HEK293 (cell line): ENCODE measurements at regions not wholly inside any gene's neighbourhood (a gene's known extent, or its start where the extent isn't known, plus 50 kb on each side); places are given as distances from the start of the nearest gene placed in this dataset.

ENCODE experiments used
- CTCF ChIA-PET: fragments of 350-600 bp; formaldehyde crosslinking; extraction: SDS; loops from one replicate; lab custom pipeline; 2021; ENCODE audit warnings: antibody characterized with exemption; lab: Yijun Ruan, JAX
- POLR2A ChIA-PET: fragments of 300-600 bp; formaldehyde crosslinking; extraction: SDS; loops from one replicate; lab custom pipeline; 2020; ENCODE audit warnings: antibody characterized with exemption, inconsistent platforms; lab: Yijun Ruan, JAX
- H3K27ac ChIP-seq: fragments of 200-500 bp; sonication (Bioruptor generic); 2 replicates; pipeline ENCODE4 v1.5.1; 2014; ENCODE audit warnings: low read depth, low read length, control low read depth, inconsistent platforms; ENCODE audit errors: extremely low read depth
- H3K36me3 ChIP-seq, 2 experiments: fragments of 200-500 bp in 1 of 2; sonication (Bioruptor generic) in 1 of 2; 1 replicate in 1 of 2; 2 replicates in 1 of 2; pipeline ENCODE4 v1.5.1; 2014 to 2017; ENCODE audit warnings: inconsistent platforms in 2 of 2, low read length in 2 of 2; ENCODE audit not compliant: control insufficient read depth in 2 of 2, insufficient read depth in 1 of 2
- H3K4me1 ChIP-seq: fragments of 200-500 bp; sonication (Bioruptor generic); 2 replicates; pipeline ENCODE4 v1.5.1; 2014; ENCODE audit warnings: mild to moderate bottlenecking, low read length, inconsistent platforms; ENCODE audit not compliant: control insufficient read depth, insufficient read depth
- H3K4me3 ChIP-seq: 2 replicates; pipeline ENCODE4 v1.5.1; 2011; ENCODE audit warnings: low read depth, mild to moderate bottlenecking, control low read depth, low read length, moderate library complexity
- H3K9me3 ChIP-seq: fragments of 200-500 bp; sonication (Bioruptor generic); 2 replicates; pipeline ENCODE4 v1.5.1; 2014; ENCODE audit warnings: low read depth, low read length, inconsistent platforms; ENCODE audit not compliant: control insufficient read depth, insufficient read depth
- GLI2 ChIP-seq: fragments of 450-650 bp; formaldehyde crosslinking; IDR thresholded peaks from 2 replicates; pipeline ENCODE4; 2017; ENCODE audit warnings: missing biosample characterization, missing genetic modification characterization, low read depth, borderline replicate concordance
- KLF16 ChIP-seq: fragments of 450-650 bp; formaldehyde crosslinking; IDR thresholded peaks from 2 replicates; pipeline ENCODE4 v1.5.1; 2017; ENCODE audit warnings: missing biosample characterization, missing genetic modification characterization
- SCRT2 ChIP-seq: fragments of 450-650 bp; formaldehyde crosslinking; IDR thresholded peaks from 2 replicates; pipeline ENCODE4 v1.5.1; 2016; ENCODE audit warnings: missing biosample characterization, missing genetic modification characterization
- ZBTB20 ChIP-seq: fragments of 450-650 bp; formaldehyde crosslinking; IDR thresholded peaks from 2 replicates; pipeline ENCODE4 v1.5.1; 2016; ENCODE audit warnings: missing biosample characterization, missing genetic modification characterization
- ZBTB7A ChIP-seq: fragments of 450-650 bp; formaldehyde crosslinking; IDR thresholded peaks from 2 replicates; pipeline ENCODE4 v1.5.1; 2016; ENCODE audit warnings: low read depth, missing biosample characterization, missing genetic modification characterization
- ZFP69B ChIP-seq: fragments of 450-650 bp; formaldehyde crosslinking; IDR thresholded peaks from 2 replicates; pipeline ENCODE4 v1.5.1; 2016; ENCODE audit warnings: missing biosample characterization, missing genetic modification characterization
- ZNF174 ChIP-seq: fragments of 450-650 bp; formaldehyde crosslinking; IDR thresholded peaks from 2 replicates; pipeline ENCODE4 v1.5.0; 2017; ENCODE audit warnings: missing biosample characterization, mild to moderate bottlenecking, missing genetic modification characterization
- ZNF19 ChIP-seq: fragments of 450-650 bp; formaldehyde crosslinking; IDR thresholded peaks from 2 replicates; pipeline ENCODE4; 2016; ENCODE audit warnings: missing biosample characterization, missing genetic modification characterization, low read depth
- ZNF350 ChIP-seq: fragments of 450-650 bp; formaldehyde crosslinking; IDR thresholded peaks from 2 replicates; pipeline ENCODE4 v1.5.0; 2017; ENCODE audit warnings: missing biosample characterization, mild to moderate bottlenecking, missing genetic modification characterization
- ZNF510 ChIP-seq: fragments of 450-650 bp; formaldehyde crosslinking; IDR thresholded peaks from 2 replicates; pipeline ENCODE4 v1.5.1; 2018; ENCODE audit warnings: mild to moderate bottlenecking, missing genetic modification characterization, missing biosample characterization; ENCODE audit not compliant: insufficient replicate concordance
- TF ChIP-seq, protein P1 (sequence below): fragments of 450-650 bp; formaldehyde crosslinking; IDR thresholded peaks from 2 replicates; pipeline ENCODE4 v1.5.1; 2016; ENCODE audit warnings: missing biosample characterization, missing genetic modification characterization
- TF ChIP-seq, protein P2 (sequence below): fragments of 450-650 bp; formaldehyde crosslinking; optimal IDR thresholded peaks from 2 replicates; pipeline ENCODE3; 2016; ENCODE audit warnings: missing biosample characterization, mild to moderate bottlenecking, missing genetic modification characterization
- TF ChIP-seq, protein P3 (sequence below): fragments of 450-650 bp; formaldehyde crosslinking; IDR thresholded peaks from 2 replicates; pipeline ENCODE4 v1.5.1; 2016; ENCODE audit warnings: missing biosample characterization, missing genetic modification characterization

DNA sequence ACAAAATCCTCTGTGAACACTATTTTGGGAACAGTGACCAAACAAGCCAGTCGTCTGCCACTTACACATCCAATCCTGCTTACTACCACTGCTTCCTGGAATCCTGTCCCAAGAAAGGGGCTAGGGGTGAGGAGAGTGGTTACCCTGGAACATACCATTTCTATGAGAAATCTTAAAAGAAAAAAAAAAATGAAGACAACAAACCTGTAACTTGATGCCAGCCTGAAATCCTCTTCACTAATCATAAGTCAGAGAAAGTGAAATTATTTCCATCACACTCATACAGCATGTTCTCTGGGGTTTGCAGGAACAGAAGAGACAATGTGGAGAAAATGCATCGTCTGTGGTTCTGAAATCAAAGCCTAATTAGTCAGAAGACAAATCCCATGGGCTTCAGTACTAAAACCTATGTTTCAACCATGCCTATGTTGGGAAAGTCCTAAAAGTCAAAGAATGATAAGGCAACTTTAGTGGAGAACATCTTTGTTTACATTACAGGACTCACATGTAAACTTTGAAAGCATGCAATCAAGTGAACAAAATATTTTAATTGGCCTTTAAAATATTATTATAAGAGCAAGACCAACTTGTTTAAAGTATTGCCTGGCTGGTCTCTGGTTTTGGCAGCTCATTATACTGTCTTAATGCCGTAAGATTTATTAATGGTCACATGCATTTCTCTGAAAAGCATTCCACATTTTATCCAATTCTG lies 220.7 kb downstream of the LTN1 start (continued):
- TF ChIP-seq ZNF350, result peak; percentile 48; the same call in 1 of the 2 replicates

DNA sequence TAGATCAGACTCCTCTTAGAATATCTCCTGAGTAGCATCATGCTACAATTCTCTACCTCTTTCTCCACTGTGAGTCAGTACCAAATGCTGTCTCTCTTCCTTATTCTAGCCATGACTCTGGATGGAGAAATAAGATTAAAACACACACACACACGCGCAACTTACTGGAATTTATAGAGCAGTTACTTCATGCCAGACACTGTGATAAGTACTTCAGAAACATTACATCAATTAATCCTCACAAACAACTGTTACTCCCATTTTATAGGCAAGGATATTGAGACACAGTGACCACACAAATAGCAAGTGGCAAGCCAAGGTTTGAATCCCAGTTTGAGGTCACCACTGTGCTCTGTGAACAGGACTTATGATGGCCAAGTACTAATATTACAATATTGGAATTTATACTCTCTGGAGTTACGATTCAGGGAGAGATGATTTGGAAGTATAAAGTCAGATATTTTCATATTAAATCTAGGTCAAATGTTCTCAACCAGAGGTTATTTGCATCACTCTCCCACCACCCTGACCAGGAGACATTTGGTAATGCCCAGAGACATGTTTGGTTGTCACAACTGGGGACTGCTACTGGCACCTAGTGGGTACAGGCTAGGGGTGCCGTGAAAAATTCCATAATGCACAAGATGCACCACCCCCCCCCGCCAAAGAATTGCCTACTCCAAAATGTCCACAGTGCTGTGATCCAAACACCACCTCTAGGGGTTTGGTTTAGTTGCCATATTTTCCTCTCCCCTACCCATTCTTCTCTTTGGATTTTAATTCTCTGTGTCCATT lies 221.6 kb downstream of the LTN1 start:
- Histone ChIP-seq H3K9me3 (no peaks in the 10 kb centered on the region), H3K36me3 (no peaks in the 10 kb centered on the region), H3K4me3 (no peak overlapping the region), H3K27ac (no peak overlapping the region), H3K4me1 (no peaks in the 10 kb centered on the region)
- POLR2A ChIA-PET, result no interaction called here
- CTCF ChIA-PET, result no interaction called here
- no peak for TF ChIP-seq SCRT2 (tag by site-specific recombination)
- no peak for TF ChIP-seq ZNF174
- TF ChIP-seq, all 188 proteins: peak for 0

DNA sequence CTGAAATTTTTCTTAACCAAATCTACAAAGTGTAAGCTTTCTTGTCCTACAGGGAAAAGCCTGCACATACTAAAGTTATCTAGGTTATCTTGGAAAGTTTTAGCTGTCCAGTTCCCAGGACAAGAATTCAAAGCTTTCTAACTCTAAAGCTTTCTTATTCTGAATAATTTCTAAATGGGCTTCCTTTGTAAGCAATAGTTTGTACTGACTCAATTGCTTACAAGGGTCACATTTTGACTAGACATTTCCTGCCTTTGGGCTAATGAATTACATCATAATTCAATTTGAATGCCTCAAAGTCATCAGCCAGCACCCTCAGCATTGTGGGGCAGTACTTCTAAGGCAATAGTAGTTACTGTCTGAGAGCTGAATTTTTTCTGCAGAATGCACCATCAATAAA lies 223.0 kb downstream of the LTN1 start:
- H3K9me3 ChIP-seq, result no peaks in the 10 kb centered on the region
- H3K4me1 ChIP-seq, result no peaks in the 10 kb centered on the region
- no peaks in the 10 kb centered on the region for H3K36me3 ChIP-seq
- CTCF ChIA-PET, result interaction anchor here (1.5 kb wide), 1 partner anchor 24 kb away, joined by 7 read pairs; no protein-coding TSS in a partner anchor
- POLR2A ChIA-PET, result no interaction called here
- no peak for TF ChIP-seq ZBTB7A
- TF ChIP-seq KLF16 (tag by site-specific recombination), result no peak
- TF ChIP-seq ZBTB20 (tag by site-specific recombination), result no peak
- TF ChIP-seq, protein P1, sequence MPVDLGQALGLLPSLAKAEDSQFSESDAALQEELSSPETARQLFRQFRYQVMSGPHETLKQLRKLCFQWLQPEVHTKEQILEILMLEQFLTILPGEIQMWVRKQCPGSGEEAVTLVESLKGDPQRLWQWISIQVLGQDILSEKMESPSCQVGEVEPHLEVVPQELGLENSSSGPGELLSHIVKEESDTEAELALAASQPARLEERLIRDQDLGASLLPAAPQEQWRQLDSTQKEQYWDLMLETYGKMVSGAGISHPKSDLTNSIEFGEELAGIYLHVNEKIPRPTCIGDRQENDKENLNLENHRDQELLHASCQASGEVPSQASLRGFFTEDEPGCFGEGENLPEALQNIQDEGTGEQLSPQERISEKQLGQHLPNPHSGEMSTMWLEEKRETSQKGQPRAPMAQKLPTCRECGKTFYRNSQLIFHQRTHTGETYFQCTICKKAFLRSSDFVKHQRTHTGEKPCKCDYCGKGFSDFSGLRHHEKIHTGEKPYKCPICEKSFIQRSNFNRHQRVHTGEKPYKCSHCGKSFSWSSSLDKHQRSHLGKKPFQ, result no peak
- TF ChIP-seq ZNF19 (tag by site-specific recombination), result no peak
- TF ChIP-seq ZFP69B (tag by site-specific recombination), result no peak
- no peak for TF ChIP-seq ZNF510 (tag by site-specific recombination)
- TF ChIP-seq, protein P2, sequence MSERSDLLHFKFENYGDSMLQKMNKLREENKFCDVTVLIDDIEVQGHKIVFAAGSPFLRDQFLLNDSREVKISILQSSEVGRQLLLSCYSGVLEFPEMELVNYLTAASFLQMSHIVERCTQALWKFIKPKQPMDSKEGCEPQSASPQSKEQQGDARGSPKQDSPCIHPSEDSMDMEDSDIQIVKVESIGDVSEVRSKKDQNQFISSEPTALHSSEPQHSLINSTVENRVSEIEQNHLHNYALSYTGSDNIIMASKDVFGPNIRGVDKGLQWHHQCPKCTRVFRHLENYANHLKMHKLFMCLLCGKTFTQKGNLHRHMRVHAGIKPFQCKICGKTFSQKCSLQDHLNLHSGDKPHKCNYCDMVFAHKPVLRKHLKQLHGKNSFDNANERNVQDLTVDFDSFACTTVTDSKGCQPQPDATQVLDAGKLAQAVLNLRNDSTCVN (tag by site-specific recombination), result no peak
- H3K4me3 ChIP-seq, result no peak overlapping the region
- H3K27ac ChIP-seq, result no peak overlapping the region

DNA sequence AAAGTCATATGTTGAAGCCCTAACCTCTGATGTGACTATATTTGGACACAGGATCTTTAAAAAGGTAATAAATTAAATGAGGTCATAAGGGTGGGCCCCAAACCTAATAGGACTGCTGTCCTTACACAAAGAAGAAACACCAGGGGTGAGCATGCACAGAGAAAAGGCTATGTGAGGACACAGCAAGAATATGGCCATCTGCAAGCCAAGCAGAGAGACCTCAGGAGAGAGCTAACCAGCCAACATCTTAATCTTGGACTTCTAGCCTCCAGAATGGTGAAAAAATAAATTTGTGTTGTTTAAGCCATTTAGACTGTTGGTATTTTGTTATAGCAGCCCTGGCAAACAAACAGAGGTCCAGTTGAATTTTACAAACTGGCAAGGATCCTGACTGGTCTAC lies 223.9 kb downstream of the LTN1 start:
- H3K4me3 ChIP-seq, result no peak overlapping the region
- no peak overlapping the region for H3K27ac ChIP-seq
- no peaks in the 10 kb centered on the region for H3K9me3 ChIP-seq
- no peaks in the 10 kb centered on the region for H3K4me1 ChIP-seq
- CTCF ChIA-PET, result interaction anchor here (1.5 kb wide), 1 partner anchor 23 kb away, joined by 7 read pairs; no protein-coding TSS in a partner anchor
- TF ChIP-seq, protein P3, sequence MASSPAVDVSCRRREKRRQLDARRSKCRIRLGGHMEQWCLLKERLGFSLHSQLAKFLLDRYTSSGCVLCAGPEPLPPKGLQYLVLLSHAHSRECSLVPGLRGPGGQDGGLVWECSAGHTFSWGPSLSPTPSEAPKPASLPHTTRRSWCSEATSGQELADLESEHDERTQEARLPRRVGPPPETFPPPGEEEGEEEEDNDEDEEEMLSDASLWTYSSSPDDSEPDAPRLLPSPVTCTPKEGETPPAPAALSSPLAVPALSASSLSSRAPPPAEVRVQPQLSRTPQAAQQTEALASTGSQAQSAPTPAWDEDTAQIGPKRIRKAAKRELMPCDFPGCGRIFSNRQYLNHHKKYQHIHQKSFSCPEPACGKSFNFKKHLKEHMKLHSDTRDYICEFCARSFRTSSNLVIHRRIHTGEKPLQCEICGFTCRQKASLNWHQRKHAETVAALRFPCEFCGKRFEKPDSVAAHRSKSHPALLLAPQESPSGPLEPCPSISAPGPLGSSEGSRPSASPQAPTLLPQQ (tag by site-specific recombination), result peak; percentile 28; the same call in 1 of the 2 replicates
- TF ChIP-seq GLI2 (tag by site-specific recombination), result no peak
- no peaks in the 10 kb centered on the region for H3K36me3 ChIP-seq
- POLR2A ChIA-PET, result no interaction called here
